ENCODE measurements at regions not wholly inside any gene's neighbourhood (a gene's known extent, or its start where the extent isn't known, plus 50 kb on each side); places are given as distances from the start of the nearest gene placed in this dataset.

GRCh38 chr11:19428206-19429002 lies 187.7 kb upstream of the E2F8 start:
- Histone ChIP-seq H3K9me3 (no peaks in the 10 kb centered on the region), H3K27ac (no peak overlapping the region), H3K4me3 (no peak overlapping the region), H3K4me1 (no peaks in the 10 kb centered on the region), H3K27me3 (peaks cover 0 to 4% (median 4%) of the 10 kb centered on the region in 3 donors), H3K36me3 (no peaks in the 10 kb centered on the region)
- intact Hi-C loops (cut with DNase I) = no loop called here
- WGBS, 2 donors = 61 to 76% methylated on average over 8 of the region's 8 CpGs
- DNase-seq = no peak
- TF ChIP-seq EP300 (IDR thresholded peaks at IDR 0.05) (no peak), POLR2AphosphoS5 (IDR thresholded peaks at IDR 0.05) (no peak), POLR2A (IDR thresholded peaks at IDR 0.05) (no peak)
- TF ChIP-seq, protein P1, sequence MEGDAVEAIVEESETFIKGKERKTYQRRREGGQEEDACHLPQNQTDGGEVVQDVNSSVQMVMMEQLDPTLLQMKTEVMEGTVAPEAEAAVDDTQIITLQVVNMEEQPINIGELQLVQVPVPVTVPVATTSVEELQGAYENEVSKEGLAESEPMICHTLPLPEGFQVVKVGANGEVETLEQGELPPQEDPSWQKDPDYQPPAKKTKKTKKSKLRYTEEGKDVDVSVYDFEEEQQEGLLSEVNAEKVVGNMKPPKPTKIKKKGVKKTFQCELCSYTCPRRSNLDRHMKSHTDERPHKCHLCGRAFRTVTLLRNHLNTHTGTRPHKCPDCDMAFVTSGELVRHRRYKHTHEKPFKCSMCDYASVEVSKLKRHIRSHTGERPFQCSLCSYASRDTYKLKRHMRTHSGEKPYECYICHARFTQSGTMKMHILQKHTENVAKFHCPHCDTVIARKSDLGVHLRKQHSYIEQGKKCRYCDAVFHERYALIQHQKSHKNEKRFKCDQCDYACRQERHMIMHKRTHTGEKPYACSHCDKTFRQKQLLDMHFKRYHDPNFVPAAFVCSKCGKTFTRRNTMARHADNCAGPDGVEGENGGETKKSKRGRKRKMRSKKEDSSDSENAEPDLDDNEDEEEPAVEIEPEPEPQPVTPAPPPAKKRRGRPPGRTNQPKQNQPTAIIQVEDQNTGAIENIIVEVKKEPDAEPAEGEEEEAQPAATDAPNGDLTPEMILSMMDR (IDR thresholded peaks at IDR 0.05) = no peak

GRCh38 chr11:19426756-19427403 lies 186.1 kb upstream of the E2F8 start:
- no peaks in the 10 kb centered on the region for H3K36me3 ChIP-seq
- no peaks in the 10 kb centered on the region for H3K9me3 ChIP-seq
- no peak overlapping the region for H3K27ac ChIP-seq
- H3K4me3 ChIP-seq = no peak overlapping the region
- TF ChIP-seq POLR2AphosphoS5 (IDR thresholded peaks at IDR 0.05) (no peak), POLR2A (IDR thresholded peaks at IDR 0.05) (no peak), EP300 (IDR thresholded peaks at IDR 0.05) (no peak)
- TF ChIP-seq, protein P1 (IDR thresholded peaks at IDR 0.05) = no peak
- H3K4me1 ChIP-seq = no peaks in the 10 kb centered on the region
- 59 to 69% methylated on average over 4 of the region's 4 CpGs for WGBS, 2 donors
- intact Hi-C loops (cut with DNase I) = no loop called here
- peaks cover 0 to 4% (median 4%) of the 10 kb centered on the region in 3 donors for H3K27me3 ChIP-seq
- no peak for DNase-seq

- intact Hi-C loops (cut with DNase I) = no loop called here
- TF ChIP-seq, protein P1 (IDR thresholded peaks at IDR 0.05) = no peak
- TF ChIP-seq EP300 (IDR thresholded peaks at IDR 0.05) = no peak
- no peak for TF ChIP-seq POLR2A (IDR thresholded peaks at IDR 0.05)
- no peak for TF ChIP-seq POLR2AphosphoS5 (IDR thresholded peaks at IDR 0.05)
- Histone ChIP-seq H3K9me3 (no peaks in the 10 kb centered on the region), H3K27ac (no peak overlapping the region), H3K27me3 (peaks cover 0 to 4% (median 4%) of the 10 kb centered on the region in 3 donors), H3K36me3 (no peaks in the 10 kb centered on the region), H3K4me3 (no peak overlapping the region), H3K4me1 (no peaks in the 10 kb centered on the region)
- 63 to 84% methylated on average over 5 of the region's 5 CpGs for WGBS, 2 donors
- DNase-seq = no peak
These were observed 185.4 kb upstream of the E2F8 start for GRCh38 chr11:19426011-19426755.

DNA sequence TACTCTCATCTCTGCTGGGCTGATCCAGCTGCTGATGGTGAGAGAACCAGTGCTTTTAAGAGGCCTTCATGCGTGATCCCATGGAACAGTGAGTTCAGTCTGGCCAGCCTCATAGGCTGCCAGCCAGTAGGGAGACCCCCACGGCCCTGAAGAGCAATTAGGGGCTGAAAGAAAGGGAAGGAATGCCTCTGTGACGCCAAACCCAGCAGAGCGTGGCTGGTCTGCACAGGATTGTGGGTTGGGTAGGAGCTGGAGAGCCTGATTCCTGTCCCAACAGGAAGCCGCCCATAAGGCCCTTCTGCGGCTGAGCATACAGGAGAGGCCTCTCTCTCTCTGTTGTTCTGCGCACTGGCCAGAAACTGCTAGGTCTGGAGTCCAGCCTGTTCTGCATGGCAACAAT lies 181.5 kb upstream of the E2F8 start:
- H3K36me3 ChIP-seq = no peaks in the 10 kb centered on the region
- H3K4me3 ChIP-seq = no peak overlapping the region
- no peak for DNase-seq
- intact Hi-C loops (cut with DNase I) = no loop called here
- 75 to 84% methylated on average over 7 of the region's 7 CpGs for WGBS, 2 donors
- H3K27ac ChIP-seq = no peak overlapping the region
- TF ChIP-seq POLR2A (IDR thresholded peaks at IDR 0.05) (no peak), POLR2AphosphoS5 (IDR thresholded peaks at IDR 0.05) (no peak), EP300 (IDR thresholded peaks at IDR 0.05) (no peak)
- TF ChIP-seq, protein P1 (IDR thresholded peaks at IDR 0.05) = no peak
- no peaks in the 10 kb centered on the region for H3K27me3 ChIP-seq
- peaks cover 0 to 12% (median 5%) of the 10 kb centered on the region in 4 donors for H3K4me1 ChIP-seq
- no peaks in the 10 kb centered on the region for H3K9me3 ChIP-seq
